ENCODE measurements at regions not wholly inside any gene's neighbourhood (a gene's known extent, or its start where the extent isn't known, plus 50 kb on each side); places are given as distances from the start of the nearest gene placed in this dataset.

GRCh38 chr3:102757950-102758349, 323.1 kb downstream of the ZPLD1 start:
- TF ChIP-seq CTCF (IDR thresholded peaks at IDR 0.05), result no peak
- no peaks in the 10 kb centered on the region for H3K27me3 ChIP-seq (ENCODE audit: insufficient read depth in 3 of 3, low read length in 2 of 3)
- ATAC-seq (no peak), DNase-seq (no peak)
- no peaks in the 10 kb centered on the region for H3K9me3 ChIP-seq
- intact Hi-C loops (cut with DNase I), result no loop called here
- no peaks in the 10 kb centered on the region for H3K36me3 ChIP-seq (ENCODE audit: insufficient read depth in 1 of 2, low read depth in 1 of 2)
- 83 to 91% (median 88%) methylated on average over 2 of the region's 2 CpGs for WGBS, 3 donors
- H3K4me3 ChIP-seq, result no peak overlapping the region
- H3K4me1 ChIP-seq, result no peaks in the 10 kb centered on the region
- H3K27ac ChIP-seq, result no peak overlapping the region

GRCh38 chr3:102761766-102762165, 327.0 kb downstream of the ZPLD1 start:
- no peak overlapping the region for H3K27ac ChIP-seq
- WGBS, 3 donors, result 37 to 57% (median 48%) methylated on average over 2 of the region's 2 CpGs
- no peaks in the 10 kb centered on the region for H3K36me3 ChIP-seq (ENCODE audit: insufficient read depth in 1 of 2, low read depth in 1 of 2)
- ATAC-seq (no peak), DNase-seq (no peak)
- no peaks in the 10 kb centered on the region for H3K9me3 ChIP-seq
- H3K4me1 ChIP-seq, result no peaks in the 10 kb centered on the region
- no peak overlapping the region for H3K4me3 ChIP-seq
- H3K27me3 ChIP-seq (ENCODE audit: insufficient read depth in 3 of 3, low read length in 2 of 3), result no peaks in the 10 kb centered on the region
- intact Hi-C loops (cut with DNase I), result no loop called here
- no peak for TF ChIP-seq CTCF (IDR thresholded peaks at IDR 0.05)

- no peak for ATAC-seq
- intact Hi-C loops (cut with DNase I), result no loop called here
Measured at GRCh38 chr3:102790747-102791325, 356.0 kb downstream of the ZPLD1 start.

GRCh38 chr3:102791641-102792589, 357.1 kb downstream of the ZPLD1 start:
- H3K36me3 ChIP-seq (ENCODE audit: insufficient read depth in 1 of 2, low read depth in 1 of 2), result no peaks in the 10 kb centered on the region
- H3K27me3 ChIP-seq (ENCODE audit: insufficient read depth in 3 of 3, low read length in 2 of 3), result no peaks in the 10 kb centered on the region
- H3K4me3 ChIP-seq, result no peak overlapping the region
- DNase-seq (no peak), ATAC-seq (no peak)
- H3K27ac ChIP-seq, result no peak overlapping the region
- 53 to 59% (median 53%) methylated on average over 7 of the region's 7 CpGs for WGBS, 3 donors
- intact Hi-C loops (cut with DNase I), result no loop called here
- no peaks in the 10 kb centered on the region for H3K4me1 ChIP-seq
- no peaks in the 10 kb centered on the region for H3K9me3 ChIP-seq
- TF ChIP-seq CTCF (IDR thresholded peaks at IDR 0.05), result no peak

More at GRCh38 chr3:102790747-102791325, 356.0 kb downstream of the ZPLD1 start:
- Histone ChIP-seq H3K27me3 (ENCODE audit: insufficient read depth in 3 of 3, low read length in 2 of 3) (no peaks in the 10 kb centered on the region), H3K27ac (no peak overlapping the region), H3K4me1 (no peaks in the 10 kb centered on the region), H3K4me3 (no peak overlapping the region), H3K9me3 (no peaks in the 10 kb centered on the region), H3K36me3 (ENCODE audit: insufficient read depth in 1 of 2, low read depth in 1 of 2) (no peaks in the 10 kb centered on the region)
- 75 to 84% (median 80%) methylated on average over 3 of the region's 3 CpGs for WGBS, 3 donors
- no peak for DNase-seq
- TF ChIP-seq CTCF (IDR thresholded peaks at IDR 0.05), result no peak

Measured in psoas muscle (tissue), 7 donors.